Raji (cell line): ENCODE measurements at regions not wholly inside any gene's neighbourhood (a gene's known extent, or its start where the extent isn't known, plus 50 kb on each side); places are given as distances from the start of the nearest gene placed in this dataset.

Experiments
- POLR2A ChIP-seq: IDR thresholded peaks from 2 replicates; pipeline ENCODE4 v1.6.1; 2011; ENCODE audit warnings: low read depth, low read length, control low read depth; ENCODE audit not compliant: insufficient read depth

DNA sequence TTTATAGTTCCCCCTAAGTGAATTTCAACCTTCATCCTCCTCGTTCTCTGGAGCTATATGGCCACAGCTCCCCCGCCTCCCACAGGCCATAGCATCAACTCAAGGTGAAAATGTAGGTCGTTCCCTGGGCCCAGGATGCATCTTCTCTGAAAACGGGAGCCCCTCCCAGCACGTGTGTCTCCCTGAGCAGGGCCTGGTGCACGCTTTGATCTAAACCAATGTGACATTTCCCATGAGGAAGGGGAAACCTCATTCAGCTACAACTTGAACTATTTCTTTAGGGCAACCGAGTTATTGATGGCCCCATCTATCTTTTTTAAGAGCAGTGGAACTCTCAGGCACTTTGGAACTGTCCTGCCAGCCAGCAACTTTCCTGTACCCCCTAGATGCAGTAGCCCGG lies 57.8 kb upstream of the BACE2 start:
- TF ChIP-seq POLR2A = no peak

DNA sequence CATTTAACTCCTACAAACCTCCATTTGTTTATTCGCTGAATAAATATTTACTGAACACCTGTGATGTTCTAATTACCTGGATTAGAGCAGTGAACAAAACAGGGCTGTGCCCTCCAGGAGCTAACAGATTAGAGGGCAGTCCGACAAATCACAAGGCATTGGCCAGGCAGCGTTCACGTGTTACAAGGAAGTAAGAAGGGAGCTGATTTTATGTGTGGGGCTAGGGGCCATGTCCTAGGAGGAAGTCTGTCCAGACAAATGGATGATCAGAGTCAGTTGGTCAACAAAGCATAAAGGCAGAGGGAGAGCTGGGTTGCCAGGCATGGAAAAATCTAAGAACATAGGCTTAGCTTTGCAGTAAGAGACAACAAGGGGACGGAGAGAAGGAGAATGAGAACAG lies 57.3 kb upstream of the BACE2 start:
- TF ChIP-seq POLR2A = no peak

DNA sequence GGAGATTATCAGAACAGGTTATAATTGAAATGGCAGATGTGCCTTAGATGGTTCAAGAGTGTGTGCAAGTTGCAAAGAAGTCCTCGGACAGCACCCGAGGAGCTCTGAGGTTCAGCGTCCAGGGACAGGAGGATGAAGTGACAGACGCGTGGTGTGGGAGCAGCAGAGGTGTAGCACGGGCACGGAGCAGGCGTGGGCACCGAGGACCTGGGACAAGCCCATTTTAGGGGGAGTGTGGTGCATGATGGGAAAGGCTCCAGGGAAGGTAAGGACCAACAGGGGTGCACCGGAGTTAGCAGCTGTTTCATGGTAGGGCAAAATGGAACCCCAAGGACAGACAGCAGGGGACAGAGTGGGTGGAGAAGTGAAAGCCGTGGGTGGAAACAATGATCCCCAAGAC lies 56.3 kb upstream of the BACE2 start:
- no peak for TF ChIP-seq POLR2A

DNA sequence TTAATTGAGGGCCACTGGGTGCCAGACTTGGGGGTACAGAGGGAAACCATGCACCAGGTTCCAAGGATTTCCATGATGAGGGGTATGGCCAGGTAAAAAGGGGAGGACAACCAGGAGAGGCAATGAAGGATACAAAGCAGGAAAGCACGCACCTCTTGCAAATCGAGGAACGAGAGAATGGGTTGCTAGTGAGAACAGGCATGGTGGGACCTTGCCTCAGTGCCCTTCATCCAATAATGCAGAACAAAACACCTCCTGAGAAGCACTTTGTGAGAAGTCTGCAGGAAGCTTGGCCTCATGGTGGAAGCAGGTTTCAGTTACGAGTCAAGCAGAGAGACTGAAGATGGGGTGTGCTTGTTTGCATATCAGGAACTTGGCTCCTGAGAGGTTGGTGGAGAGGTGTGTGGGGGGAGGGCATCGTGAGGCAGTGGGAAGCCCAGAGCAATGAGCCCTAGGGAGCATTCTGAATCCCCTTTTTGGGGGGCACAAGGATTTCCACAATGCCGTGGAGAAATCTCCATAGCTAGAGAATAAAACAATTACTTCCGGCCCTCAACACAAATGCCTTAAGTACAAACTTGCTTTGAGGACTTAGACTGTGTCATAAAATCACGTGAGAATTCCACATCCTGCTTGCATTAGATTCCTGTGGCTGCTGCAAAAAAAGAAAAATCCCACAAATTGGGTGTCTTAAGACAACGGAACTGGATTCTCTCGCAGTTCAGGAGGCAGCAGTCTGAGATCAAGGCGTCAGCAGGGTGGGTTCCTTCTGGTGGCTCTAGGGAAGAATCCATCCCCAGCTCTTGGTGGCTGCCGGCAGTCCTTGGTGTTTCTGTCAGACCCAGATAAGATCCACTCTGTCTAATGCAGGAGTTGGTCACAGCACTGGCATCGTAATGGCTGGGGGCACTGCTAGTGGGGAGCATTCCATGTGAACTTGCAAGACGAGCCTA lies 54.9 kb upstream of the BACE2 start:
- TF ChIP-seq POLR2A = no peak

DNA sequence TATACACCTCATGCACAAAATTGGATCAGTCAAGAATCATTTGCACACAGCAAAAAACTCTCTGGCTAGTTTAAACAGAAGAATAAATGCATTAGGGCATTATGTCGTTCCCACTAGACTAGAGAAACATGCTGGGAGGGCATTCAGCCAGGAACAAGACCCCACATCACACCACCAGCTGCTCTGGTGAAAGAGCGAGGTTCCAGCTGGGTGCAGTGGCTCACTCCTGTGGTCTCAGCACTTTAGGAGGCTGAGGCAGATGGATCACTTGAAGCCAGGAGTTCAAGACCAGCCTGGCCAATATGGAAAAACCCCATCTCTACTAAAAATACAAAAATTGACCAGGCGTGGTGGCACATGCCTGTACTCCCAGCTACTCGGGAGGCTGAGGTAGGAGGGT lies 52.1 kb upstream of the BACE2 start:
- no peak for TF ChIP-seq POLR2A
